IMR-90 (cell line): ENCODE measurements at regions not wholly inside any gene's neighbourhood (a gene's known extent, or its start where the extent isn't known, plus 50 kb on each side); places are given as distances from the start of the nearest gene placed in this dataset.

Source experiments
- ATAC-seq: fragments of 200-7000 bp; cut with Tn5 transposase; 2 replicates; pipeline ENCODE4 v1.9.1; 2020; ENCODE audit warnings: low read depth, mild to moderate bottlenecking, moderate library complexity
- BruUV-seq: library from RNA; stranded (reverse); fragments of 400-500 nt; replicated peaks from 2 replicates; lab custom pipeline; 2021; lab: Mats Ljungman, UMichigan
- CTCF ChIA-PET: fragments of 300-600 bp; formaldehyde crosslinking; extraction: SDS; loops from one replicate; lab custom pipeline; 2021; ENCODE audit warnings: antibody characterized with exemption; lab: Yijun Ruan, JAX
- POLR2A ChIA-PET: fragments of 300-600 bp; sonication (Branson Sonifier 250); formaldehyde crosslinking; loops from one replicate; lab custom pipeline; 2022; ENCODE audit warnings: antibody characterized with exemption; ENCODE audit not compliant: unreplicated experiment; lab: Charles Lee
- DNase-seq: peaks from one replicate; pipeline ENCODE4 v3.0.0; 2013
- H2AFZ ChIP-seq: replicated peaks from 2 replicates; pipeline ENCODE3; 2013; ENCODE audit warnings: low read length, mild to moderate bottlenecking; ENCODE audit not compliant: poor library complexity
- H2AK5ac ChIP-seq: 2 replicates; pipeline ENCODE4 v1.6.1; 2013; ENCODE audit warnings: low read depth, low read length, inconsistent platforms
- H2AK9ac ChIP-seq: replicated peaks from 2 replicates; pipeline ENCODE3; 2013; ENCODE audit warnings: mild to moderate bottlenecking, low read depth, low read length, moderate library complexity; ENCODE audit not compliant: poor library complexity
- H2BK120ac ChIP-seq: 2 replicates; pipeline ENCODE4 v1.6.1; 2013; ENCODE audit warnings: low read depth, low read length, inconsistent platforms
- H2BK15ac ChIP-seq: 3 replicates; pipeline ENCODE4 v1.6.1; 2013; ENCODE audit warnings: low read depth, low read length, inconsistent platforms
- H2BK20ac ChIP-seq: 2 replicates; pipeline ENCODE4 v1.6.1; 2013; ENCODE audit warnings: low read depth, mild to moderate bottlenecking, inconsistent platforms, low read length, moderate library complexity
- H2BK5ac ChIP-seq: 2 replicates; pipeline ENCODE4 v1.6.1; 2013; ENCODE audit warnings: mild to moderate bottlenecking, low read depth, low read length, inconsistent platforms; ENCODE audit not compliant: poor library complexity, severe bottlenecking
- H3K14ac ChIP-seq: replicated peaks from 2 replicates; pipeline ENCODE4 v1.6.1; 2013; ENCODE audit warnings: low read depth, low read length, inconsistent platforms
- H3K18ac ChIP-seq: 2 replicates; pipeline ENCODE4 v1.6.1; 2013; ENCODE audit warnings: low read depth, low read length, control low read depth
- H3K23ac ChIP-seq: 2 replicates; pipeline ENCODE4 v1.6.1; 2013; ENCODE audit warnings: low read depth, low read length, inconsistent platforms
- H3K27ac ChIP-seq: 2 replicates; pipeline ENCODE4 v1.5.1; 2013; ENCODE audit warnings: mild to moderate bottlenecking, control low read depth, low read length; ENCODE audit not compliant: insufficient read depth
- H3K27me3 ChIP-seq: 2 replicates; pipeline ENCODE4 v1.6.1; 2013; ENCODE audit warnings: low read length; ENCODE audit not compliant: control insufficient read depth, insufficient read depth
- H3K36me3 ChIP-seq: 2 replicates; pipeline ENCODE4 v1.6.1; 2013; ENCODE audit warnings: low read length, mixed read lengths; ENCODE audit not compliant: control insufficient read depth, insufficient read depth
- H3K4ac ChIP-seq: 2 replicates; pipeline ENCODE4 v1.6.1; 2013; ENCODE audit warnings: low read depth, low read length, inconsistent platforms
- H3K4me1 ChIP-seq: 2 replicates; pipeline ENCODE4 v1.6.1; 2013; ENCODE audit warnings: low read length, mixed read lengths; ENCODE audit not compliant: control insufficient read depth, insufficient read depth
- H3K4me2 ChIP-seq: 2 replicates; pipeline ENCODE4 v1.6.1; 2013; ENCODE audit warnings: low read depth, mild to moderate bottlenecking, control low read depth, low read length, moderate library complexity
- H3K4me3 ChIP-seq: 2 replicates; pipeline ENCODE4 v1.5.1; 2013; ENCODE audit warnings: low read depth, mild to moderate bottlenecking, control low read depth, low read length, moderate library complexity; ENCODE audit not compliant: insufficient read depth
- H3K56ac ChIP-seq: 2 replicates; pipeline ENCODE4 v1.6.1; 2013; ENCODE audit warnings: low read length, inconsistent platforms; ENCODE audit not compliant: insufficient read depth; ENCODE audit errors: extremely low read depth
- H3K79me1 ChIP-seq, 2 experiments: 2 replicates each; pipeline ENCODE4 v1.6.1; 2013; ENCODE audit warnings: low read length in 2 of 2, inconsistent platforms in 1 of 2, low read depth in 1 of 2
- H3K9ac ChIP-seq: 2 replicates; pipeline ENCODE4 v1.6.1; 2013; ENCODE audit warnings: low read depth, low read length, control low read depth
- H3K9me1 ChIP-seq: 2 replicates; pipeline ENCODE4 v1.6.1; 2013; ENCODE audit warnings: low read length, inconsistent platforms; ENCODE audit not compliant: insufficient read depth
- H3K9me3 ChIP-seq: 2 replicates; pipeline ENCODE4 v1.6.1; 2013; ENCODE audit warnings: low read length; ENCODE audit not compliant: control insufficient read depth, insufficient read depth
- H4K20me1 ChIP-seq: 2 replicates; pipeline ENCODE4 v1.6.1; 2013; ENCODE audit warnings: low read length, inconsistent platforms; ENCODE audit not compliant: insufficient read depth
- H4K5ac ChIP-seq: 2 replicates; pipeline ENCODE4 v1.6.1; 2013; ENCODE audit warnings: mild to moderate bottlenecking, low read depth, low read length, control low read depth
- H4K8ac ChIP-seq, 2 experiments: 2 replicates each; pipeline ENCODE4 v1.6.1; 2013; ENCODE audit warnings: low read depth in 2 of 2, low read length in 2 of 2, control low read depth in 1 of 2, inconsistent platforms in 1 of 2
- H4K91ac ChIP-seq: 2 replicates; pipeline ENCODE4 v1.6.1; 2013; ENCODE audit warnings: low read depth, low read length, inconsistent platforms; ENCODE audit not compliant: insufficient read depth
- BHLHE40 ChIP-seq: fragments of 150-350 bp; IDR thresholded peaks from 2 replicates; pipeline ENCODE4 v1.6.1; 2016; ENCODE audit warnings: mild to moderate bottlenecking, low read depth, low read length
- CHD1 ChIP-seq: IDR thresholded peaks from 2 replicates; pipeline ENCODE4 v1.6.1; 2012; ENCODE audit warnings: low read depth, low read length, improper control_type of control experiment
- FOS ChIP-seq: fragments of 150-350 bp; IDR thresholded peaks from 2 replicates; pipeline ENCODE4 v1.6.1; 2016; ENCODE audit warnings: low read depth, low read length
- NFE2L2 ChIP-seq: fragments of 150-350 bp; IDR thresholded peaks from 2 replicates; pipeline ENCODE4 v1.6.1; 2016; ENCODE audit warnings: low read depth, mild to moderate bottlenecking, low read length
- POLR2A ChIP-seq: IDR thresholded peaks from 2 replicates; pipeline ENCODE4 v1.6.1; 2012; ENCODE audit warnings: mild to moderate bottlenecking, low read depth, low read length
- RAD21 ChIP-seq: IDR thresholded peaks from 2 replicates; pipeline ENCODE4 v1.6.1; 2012; ENCODE audit warnings: low read length, improper control_type of control experiment
- RCOR1 ChIP-seq: IDR thresholded peaks from 2 replicates; pipeline ENCODE4 v1.6.1; 2012; ENCODE audit warnings: mild to moderate bottlenecking, low read length, improper control_type of control experiment; ENCODE audit not compliant: insufficient replicate concordance
- RFX5 ChIP-seq: IDR thresholded peaks from 2 replicates; pipeline ENCODE4 v1.8.0; 2012; ENCODE audit warnings: low read depth, mild to moderate bottlenecking, low read length, moderate library complexity
- SMC3 ChIP-seq: fragments of 150-350 bp; IDR thresholded peaks from 2 replicates; pipeline ENCODE4 v1.6.1; 2016; ENCODE audit warnings: low read depth, mild to moderate bottlenecking, antibody characterized with exemption, low read length, moderate library complexity
- WGBS, 2 experiments: methylation state at CpG; one replicate each; pipeline versions ENCODE4 v1.1.5 to v1.1.7; 2013; ENCODE audit warnings: missing lambda C conversion rate in 2 of 2; ENCODE audit not compliant: insufficient read length in 1 of 2; ENCODE audit errors: extremely low coverage in 2 of 2; 5-methylcytosine and 5-hydroxymethylcytosine counted together
- dilution Hi-C: fragments of 300-500 bp; cut with HindIII; formaldehyde crosslinking; loops from one replicate; pipeline ENCODE4 v1.14.3; 2018; ENCODE audit warnings: low sequenced_read_pairs; ENCODE audit not compliant: unreplicated experiment
- in situ Hi-C: fragments of 300-500 bp; cut with MboI; formaldehyde crosslinking; loops from 3 replicates; pipeline ENCODE4 v1.14.3; 2019; ENCODE audit warnings: low sequenced_read_pairs, inconsistent platforms, mixed read lengths
- intact Hi-C: fragments of 100-400 bp; cut with micrococcal nuclease; formaldehyde crosslinking; loops from 2 replicates; pipeline ENCODE4 v1.10.0; 2022
- TF ChIP-seq, protein P1 (sequence below): fragments of 150-350 bp; IDR thresholded peaks from 2 replicates; pipeline ENCODE4 v1.6.1; 2017; ENCODE audit warnings: mild to moderate bottlenecking, antibody characterized with exemption, low read length, low read depth
- TF ChIP-seq, protein P2 (sequence below): conservative IDR thresholded peaks from 2 replicates; pipeline ENCODE4 v1.5.1; 2012; ENCODE audit warnings: mild to moderate bottlenecking, low read depth, low read length, improper control_type of control experiment

GRCh38 chr1:104295511-104295910 lies 545.8 kb downstream of the AMY1C start:
- no CpG with 5 or more reads among the region's 3 CpGs for WGBS, 2 experiments
- no peak overlapping the region for H2BK20ac ChIP-seq
- intact Hi-C loops (no loop called here), in situ Hi-C loops (no loop called here), dilution Hi-C loops (no loop called here)
- H3K9ac ChIP-seq, result no peak overlapping the region
- no peak overlapping the region for H3K4me3 ChIP-seq
- H3K79me1 ChIP-seq, result no peaks in the 10 kb centered on the region
- H3K14ac ChIP-seq, result no peak overlapping the region
- H3K36me3 ChIP-seq, result no peaks in the 10 kb centered on the region
- no peak overlapping the region for H3K4me2 ChIP-seq
- H3K56ac ChIP-seq, result no peak overlapping the region
- no peak overlapping the region for H2AK5ac ChIP-seq
- ChIA-PET CTCF (no interaction called here), POLR2A (no interaction called here)
- no peak overlapping the region for H3K23ac ChIP-seq
- no peaks in the 10 kb centered on the region for H3K27me3 ChIP-seq
- H4K20me1 ChIP-seq, result no peaks in the 10 kb centered on the region
- no peak overlapping the region for H3K4ac ChIP-seq
- TF ChIP-seq, protein P1, sequence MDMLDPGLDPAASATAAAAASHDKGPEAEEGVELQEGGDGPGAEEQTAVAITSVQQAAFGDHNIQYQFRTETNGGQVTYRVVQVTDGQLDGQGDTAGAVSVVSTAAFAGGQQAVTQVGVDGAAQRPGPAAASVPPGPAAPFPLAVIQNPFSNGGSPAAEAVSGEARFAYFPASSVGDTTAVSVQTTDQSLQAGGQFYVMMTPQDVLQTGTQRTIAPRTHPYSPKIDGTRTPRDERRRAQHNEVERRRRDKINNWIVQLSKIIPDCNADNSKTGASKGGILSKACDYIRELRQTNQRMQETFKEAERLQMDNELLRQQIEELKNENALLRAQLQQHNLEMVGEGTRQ, result no peak
- TF ChIP-seq, protein P2, sequence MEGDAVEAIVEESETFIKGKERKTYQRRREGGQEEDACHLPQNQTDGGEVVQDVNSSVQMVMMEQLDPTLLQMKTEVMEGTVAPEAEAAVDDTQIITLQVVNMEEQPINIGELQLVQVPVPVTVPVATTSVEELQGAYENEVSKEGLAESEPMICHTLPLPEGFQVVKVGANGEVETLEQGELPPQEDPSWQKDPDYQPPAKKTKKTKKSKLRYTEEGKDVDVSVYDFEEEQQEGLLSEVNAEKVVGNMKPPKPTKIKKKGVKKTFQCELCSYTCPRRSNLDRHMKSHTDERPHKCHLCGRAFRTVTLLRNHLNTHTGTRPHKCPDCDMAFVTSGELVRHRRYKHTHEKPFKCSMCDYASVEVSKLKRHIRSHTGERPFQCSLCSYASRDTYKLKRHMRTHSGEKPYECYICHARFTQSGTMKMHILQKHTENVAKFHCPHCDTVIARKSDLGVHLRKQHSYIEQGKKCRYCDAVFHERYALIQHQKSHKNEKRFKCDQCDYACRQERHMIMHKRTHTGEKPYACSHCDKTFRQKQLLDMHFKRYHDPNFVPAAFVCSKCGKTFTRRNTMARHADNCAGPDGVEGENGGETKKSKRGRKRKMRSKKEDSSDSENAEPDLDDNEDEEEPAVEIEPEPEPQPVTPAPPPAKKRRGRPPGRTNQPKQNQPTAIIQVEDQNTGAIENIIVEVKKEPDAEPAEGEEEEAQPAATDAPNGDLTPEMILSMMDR, result no peak
- TF ChIP-seq POLR2A (no peak), CHD1 (no peak), BHLHE40 (no peak), RAD21 (no peak), RFX5 (no peak), NFE2L2 (no peak), SMC3 (no peak), RCOR1 (no peak), FOS (no peak)
- no peak overlapping the region for H2BK120ac ChIP-seq
- no peak overlapping the region for H4K5ac ChIP-seq
- peaks cover 9% of the 10 kb centered on the region for H3K9me3 ChIP-seq
- no peaks in the 10 kb centered on the region for H3K9me1 ChIP-seq
- BruUV-seq, result no TSS peak
- no peak overlapping the region for H4K8ac ChIP-seq
- no peak overlapping the region for H2AK9ac ChIP-seq
- no peaks in the 10 kb centered on the region for H3K4me1 ChIP-seq
- H3K18ac ChIP-seq, result no peak overlapping the region
- no peak overlapping the region for H2BK5ac ChIP-seq
- H2AFZ ChIP-seq, result no peak overlapping the region
- DNase-seq, result no peak
- H2BK15ac ChIP-seq, result no peak overlapping the region
- no peak overlapping the region for H3K27ac ChIP-seq
- ATAC-seq, result no peak
- no peak overlapping the region for H4K91ac ChIP-seq
